ENCODE measurements at regions not wholly inside any gene's neighbourhood (a gene's known extent, or its start where the extent isn't known, plus 50 kb on each side); places are given as distances from the start of the nearest gene placed in this dataset.
A peak's percentile ranks its signal among the peaks of the same experiment; 100 is the strongest.
"Not testable (repeated sequence)": the region's sequence is repeated elsewhere in the genome, so short reads cannot be mapped to it uniquely, and the experiment has no call there.

- no peak for DNase-seq
Measured at GRCh38 chr13:44848920-44849676, 140.2 kb downstream of the NUFIP1 start.

- DNase-seq: not testable (repeated sequence)
Measured at GRCh38 chr13:44845281-44846058, 143.8 kb downstream of the NUFIP1 start.

GRCh38 chr13:44844786-44845185, 144.5 kb downstream of the NUFIP1 start:
- DNase-seq: no peak

GRCh38 chr13:44843403-44843802, 145.9 kb downstream of the NUFIP1 start:
- no peak for DNase-seq

- DNase-seq: no peak
Measured at GRCh38 chr13:44842158-44842557, 147.1 kb downstream of the NUFIP1 start.

- DNase-seq: no peak
Measured at GRCh38 chr13:44840131-44840530, 149.1 kb downstream of the NUFIP1 start.

GRCh38 chr13:44837250-44837649, 152.0 kb downstream of the NUFIP1 start:
- DNase-seq: no peak

GRCh38 chr13:44834404-44834803, 154.9 kb downstream of the NUFIP1 start:
- no peak for DNase-seq

- no peak for DNase-seq
Measured at GRCh38 chr13:44833626-44834025, 155.6 kb downstream of the NUFIP1 start.

- DNase-seq: no peak
Measured at GRCh38 chr13:44833139-44833538, 156.1 kb downstream of the NUFIP1 start.

- DNase-seq: no peak
Measured at GRCh38 chr13:44826591-44827350, 162.5 kb downstream of the NUFIP1 start.

- no peak for DNase-seq
Measured at GRCh38 chr13:44825953-44826352, 163.3 kb downstream of the NUFIP1 start.

- DNase-seq: not testable (repeated sequence)
Measured at GRCh38 chr13:44823555-44823954, 165.7 kb downstream of the NUFIP1 start.

GRCh38 chr13:44822291-44822690, 167.0 kb downstream of the NUFIP1 start:
- DNase-seq: no peak

GRCh38 chr13:44819772-44820171, 169.5 kb downstream of the NUFIP1 start:
- no peak for DNase-seq

- DNase-seq: peak; percentile 11
Measured at GRCh38 chr13:44819245-44819644, 170.0 kb downstream of the NUFIP1 start.

- no peak for DNase-seq
Measured at GRCh38 chr13:44818428-44818827, 170.8 kb downstream of the NUFIP1 start.

- DNase-seq: no peak
Measured at GRCh38 chr13:44818016-44818415, 171.3 kb downstream of the NUFIP1 start.

- no peak for DNase-seq
Measured at GRCh38 chr13:44817131-44817671, 172.1 kb downstream of the NUFIP1 start.

- DNase-seq: no peak
Measured at GRCh38 chr13:44816701-44817100, 172.6 kb downstream of the NUFIP1 start.

GRCh38 chr13:44815623-44816022, 173.6 kb downstream of the NUFIP1 start:
- peak; percentile 51 for DNase-seq

GRCh38 chr13:44814836-44815235, 174.4 kb downstream of the NUFIP1 start:
- DNase-seq: no peak

- DNase-seq: no peak
Measured at GRCh38 chr13:44814161-44814560, 175.1 kb downstream of the NUFIP1 start.

Data from stimulated activated CD4-positive, alpha-beta T cell treated with anti-CD3 and anti-CD28 coated beads, Interleukin-1b, Interleukin-23, amount 100 ng/mL, for 48 hours (primary cell).